Right renal cortex interstitium (tissue), 3 donors: ENCODE measurements at regions not wholly inside any gene's neighbourhood (a gene's known extent, or its start where the extent isn't known, plus 50 kb on each side); places are given as distances from the start of the nearest gene placed in this dataset.
"Not testable (repeated sequence)": the region's sequence is repeated elsewhere in the genome, so short reads cannot be mapped to it uniquely, and the experiment has no call there.

Experiments used
- DNase-seq, 3 donors: peaks; one replicate each; pipeline ENCODE4 v3.0.0-alpha.2; 2013; ENCODE audit warnings: low read depth in 3 of 3, low spot score in 2 of 3

DNA sequence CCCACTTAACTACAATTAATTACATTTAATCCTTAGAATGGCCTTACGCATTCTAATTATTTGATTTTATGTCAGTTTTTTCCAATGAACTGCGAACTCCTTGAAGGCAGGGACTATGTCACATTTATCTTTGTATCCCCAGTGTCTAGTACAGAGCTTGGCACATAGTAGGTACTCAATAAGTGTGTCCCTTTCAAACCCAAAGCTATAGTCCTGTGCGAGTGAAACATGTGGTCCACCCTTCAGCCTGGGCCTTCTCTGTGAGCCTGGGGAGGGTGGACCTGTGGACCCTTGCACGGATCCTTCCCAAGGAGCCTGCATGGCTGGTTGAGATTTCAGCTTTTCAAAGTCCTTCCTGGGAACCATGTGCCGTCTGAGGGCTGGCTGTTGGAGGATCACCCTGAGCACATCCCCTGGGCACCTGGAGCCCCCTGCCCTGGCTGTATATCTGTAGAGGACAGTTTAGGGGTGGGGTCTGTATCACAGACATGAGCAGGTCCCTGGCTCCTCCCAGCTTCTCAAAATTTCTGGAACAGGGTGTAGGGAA is 103.1 kb downstream of the IER5 start:
- DNase-seq, result no peak

DNA sequence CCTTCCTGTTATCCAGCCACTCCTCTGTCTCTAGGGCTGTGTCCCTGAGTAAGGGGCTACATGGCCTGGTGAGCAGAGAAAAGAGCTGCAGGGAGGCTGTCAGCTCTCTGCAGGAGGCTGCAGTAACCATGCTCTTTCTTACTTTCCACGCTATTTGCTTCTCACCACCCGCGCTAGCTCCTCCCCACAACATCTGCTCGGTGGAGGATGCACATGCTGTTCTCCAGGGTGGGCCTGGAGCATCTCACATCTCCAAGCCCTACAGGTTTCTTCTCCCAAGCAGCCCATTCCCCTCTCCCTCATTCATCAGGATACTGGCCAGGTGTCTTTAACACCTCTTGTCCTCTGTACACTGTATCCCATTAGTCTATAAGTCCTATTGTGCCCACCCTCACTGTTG is 103.8 kb downstream of the IER5 start:
- DNase-seq, result no peak

DNA sequence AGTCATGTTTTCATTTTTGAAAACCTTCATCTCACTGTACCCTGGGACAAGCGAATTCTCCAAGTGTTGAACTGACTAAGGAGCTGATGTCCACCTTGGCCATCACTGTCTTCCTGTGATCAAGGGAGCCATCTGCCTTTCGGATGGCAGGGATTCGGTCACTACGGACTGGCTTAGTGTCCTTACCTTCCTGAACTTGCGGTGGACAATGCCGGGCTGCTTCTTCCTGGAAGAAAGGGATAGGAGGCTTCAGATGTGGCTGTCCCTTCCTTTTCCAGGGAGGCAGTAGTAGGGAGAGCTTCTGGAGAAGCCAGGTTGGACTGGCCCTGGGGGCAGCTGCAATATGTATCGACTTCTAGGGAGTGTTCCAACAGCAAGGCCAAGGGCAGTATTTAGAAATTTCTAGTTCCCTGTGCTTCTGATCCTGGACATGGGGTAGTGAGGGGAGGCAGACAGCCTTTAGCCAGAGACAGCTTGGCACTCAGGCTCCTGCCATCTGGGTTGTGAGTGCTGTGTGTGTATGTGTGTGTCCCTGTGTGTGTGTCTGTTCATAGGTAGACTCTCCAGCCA is 114.6 kb downstream of the IER5 start:
- no peak for DNase-seq

DNA sequence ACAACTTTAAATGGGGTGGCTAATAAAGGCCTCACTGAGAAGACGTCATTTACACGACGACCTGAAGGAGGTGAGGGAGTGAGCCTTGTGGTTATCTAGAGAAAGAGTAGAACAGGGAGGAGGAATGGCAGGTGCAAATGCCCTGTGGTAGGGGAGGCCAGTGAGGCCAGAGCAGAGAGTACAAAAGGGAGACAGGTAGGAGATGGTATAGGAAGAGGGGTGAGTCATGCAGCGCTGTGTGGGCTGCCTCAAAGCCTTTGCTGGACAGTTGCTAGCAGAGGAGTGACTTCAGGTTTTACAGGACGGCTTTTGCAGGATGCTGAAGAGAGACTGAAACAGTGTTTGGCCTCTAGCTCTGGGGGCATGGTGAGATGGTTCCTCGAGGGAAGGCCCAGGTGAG is 116.0 kb downstream of the IER5 start:
- DNase-seq, result no peak

DNA sequence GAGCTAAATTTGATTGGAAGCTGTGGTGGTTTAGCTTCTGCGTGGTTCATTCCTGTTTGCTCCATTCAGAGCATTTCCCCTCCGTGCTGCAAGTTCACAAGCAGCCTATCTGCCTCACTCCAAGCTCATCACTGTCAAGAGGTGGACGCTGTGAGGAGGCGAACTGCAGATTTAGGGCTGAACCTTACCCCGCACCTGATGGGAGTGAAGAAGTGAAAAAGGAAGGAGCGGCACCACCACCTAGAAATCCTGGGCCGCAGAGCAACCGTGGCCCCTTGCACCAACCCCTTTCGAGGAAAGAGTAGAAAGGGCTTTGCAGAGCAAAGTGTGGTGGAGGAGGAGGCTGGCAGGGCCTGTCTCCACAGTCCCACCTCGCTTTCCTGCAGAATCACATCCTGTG is 117.4 kb downstream of the IER5 start:
- no peak for DNase-seq

DNA sequence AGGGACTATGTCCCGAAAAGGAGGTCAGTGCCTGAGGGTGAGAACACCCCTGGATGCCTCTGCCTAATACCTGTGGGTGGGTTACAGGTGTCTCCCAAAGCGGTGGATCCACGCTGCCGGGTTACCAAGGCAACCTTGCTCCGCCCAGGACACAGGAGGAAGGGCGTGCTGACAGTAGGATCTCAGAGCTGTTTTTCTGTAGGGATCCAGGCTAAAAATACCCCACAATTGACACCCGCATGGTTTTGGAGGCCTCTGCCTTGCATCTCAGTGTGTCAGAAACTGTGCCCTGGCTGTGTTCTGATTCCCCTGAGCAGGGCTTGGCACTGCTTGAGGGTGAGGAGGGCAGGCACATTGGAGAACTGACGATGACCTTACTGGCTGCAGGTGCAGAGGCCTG is 118.0 kb downstream of the IER5 start:
- DNase-seq, result no peak

DNA sequence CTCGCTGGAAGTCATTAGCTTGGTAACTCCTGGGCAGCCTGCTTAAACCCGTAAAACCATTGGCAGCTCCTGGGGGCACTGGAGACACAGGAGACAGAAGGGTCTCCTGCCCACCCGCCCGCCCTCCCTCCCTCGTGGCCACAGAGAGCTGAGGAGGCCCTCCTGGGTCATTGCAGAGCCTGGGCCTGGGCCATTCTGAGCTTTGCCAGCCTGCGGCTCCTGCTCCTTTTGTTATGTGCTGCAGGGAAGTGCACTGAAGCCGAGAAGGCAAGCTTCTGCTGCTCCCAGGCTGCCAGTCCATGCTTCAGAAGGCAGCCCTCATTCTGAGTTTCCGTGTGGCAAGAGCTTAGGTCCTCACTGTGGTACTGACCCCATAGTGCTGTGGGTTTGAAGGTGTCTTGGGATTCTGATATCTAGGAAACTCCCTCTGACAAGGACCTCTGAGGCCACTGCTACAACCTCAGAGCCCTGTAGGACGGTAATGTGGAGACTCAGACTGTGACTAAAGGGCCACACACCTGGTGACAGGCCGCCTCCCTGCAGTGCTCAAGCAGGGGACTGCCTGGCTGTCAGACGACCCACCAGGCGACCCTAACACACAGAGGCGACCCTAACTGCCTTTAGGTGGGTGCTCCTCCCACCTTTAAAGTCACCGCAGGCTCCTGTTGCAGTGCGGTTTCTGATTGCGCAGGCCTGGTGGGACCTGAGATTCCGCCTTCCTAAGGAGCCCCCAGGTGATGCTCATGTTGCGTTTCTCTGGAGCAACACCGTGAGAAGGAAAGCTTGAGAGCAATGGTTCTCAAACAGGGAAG is 118.7 kb downstream of the IER5 start:
- no peak for DNase-seq

DNA sequence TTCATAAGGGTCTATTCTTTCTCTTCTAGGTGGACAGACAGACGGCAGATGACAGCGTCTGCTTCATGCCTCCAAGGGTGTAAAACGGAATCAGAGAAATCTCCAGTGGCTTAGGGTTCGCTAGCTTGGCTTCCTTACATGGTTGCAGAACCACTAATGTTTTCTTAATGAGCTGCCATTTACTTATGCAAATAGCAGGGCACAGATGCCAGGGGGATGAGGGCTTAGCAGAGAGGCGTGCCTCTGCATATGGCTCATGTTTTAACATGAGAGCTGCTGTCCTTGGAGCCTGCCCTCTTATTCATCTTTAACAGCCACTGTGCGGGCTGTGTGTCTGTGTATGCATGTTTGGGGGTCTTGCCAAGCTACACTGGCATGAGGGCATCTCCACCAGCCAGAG is 119.6 kb downstream of the IER5 start:
- DNase-seq, result no peak

DNA sequence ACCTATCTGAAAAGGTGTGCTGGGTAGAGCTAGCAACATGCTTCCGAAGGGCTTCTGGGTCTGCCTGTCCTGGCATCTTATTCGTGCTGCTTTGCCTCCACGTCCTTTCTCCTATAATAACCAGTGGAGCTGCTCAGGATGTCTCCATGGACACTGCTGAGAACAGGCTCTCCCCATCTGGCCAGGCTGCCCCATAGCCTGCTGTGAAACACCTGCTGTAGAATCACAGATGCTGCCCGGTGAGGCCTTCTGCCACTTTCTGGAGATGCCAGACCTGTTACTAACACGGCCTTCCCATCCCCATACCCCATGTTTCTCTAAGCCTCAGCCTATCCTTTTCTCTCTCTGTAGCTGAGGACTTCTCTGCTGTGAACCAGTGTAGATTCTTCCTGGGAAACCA is 120.5 kb downstream of the IER5 start:
- no peak for DNase-seq

DNA sequence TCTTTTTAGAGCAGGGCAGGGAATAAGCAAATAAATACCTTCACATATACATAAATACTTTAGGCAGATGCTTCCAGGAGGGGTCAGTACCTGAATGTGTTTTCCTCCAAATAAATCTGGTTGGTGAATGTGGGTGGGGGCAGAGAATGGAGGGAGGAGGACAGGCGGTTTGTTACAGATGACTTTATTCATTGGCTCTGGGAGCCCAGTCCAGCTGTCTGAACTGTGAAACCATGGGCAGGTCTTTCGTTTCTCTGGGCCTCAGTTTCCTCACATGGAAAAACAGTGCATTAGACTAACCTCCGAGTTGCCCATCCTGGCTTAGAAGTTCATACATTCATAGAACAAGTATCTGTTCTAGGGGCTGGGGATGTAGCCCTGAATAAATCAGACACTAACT is 124.6 kb downstream of the IER5 start:
- DNase-seq, result no peak

DNA sequence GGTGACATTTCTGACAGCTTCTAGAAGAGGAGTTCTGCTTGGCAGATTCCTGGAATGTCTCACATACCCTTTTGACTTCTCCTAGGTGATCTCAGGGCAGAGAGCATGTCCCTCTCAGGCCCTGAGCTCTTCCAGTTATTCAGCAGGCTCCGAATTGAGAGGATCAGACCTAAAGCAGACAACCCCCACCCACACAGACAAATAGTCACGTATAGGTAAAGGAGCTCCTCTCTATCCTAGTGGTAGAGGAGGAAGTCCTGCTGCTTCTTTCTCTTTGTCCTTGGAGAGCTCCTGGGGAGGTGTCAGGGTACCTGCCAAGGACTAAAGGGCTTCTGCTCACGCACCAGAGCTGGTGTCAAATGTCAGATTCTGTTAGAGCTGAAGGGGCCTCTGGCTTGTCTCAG is 128.1 kb downstream of the IER5 start:
- no peak for DNase-seq

DNA sequence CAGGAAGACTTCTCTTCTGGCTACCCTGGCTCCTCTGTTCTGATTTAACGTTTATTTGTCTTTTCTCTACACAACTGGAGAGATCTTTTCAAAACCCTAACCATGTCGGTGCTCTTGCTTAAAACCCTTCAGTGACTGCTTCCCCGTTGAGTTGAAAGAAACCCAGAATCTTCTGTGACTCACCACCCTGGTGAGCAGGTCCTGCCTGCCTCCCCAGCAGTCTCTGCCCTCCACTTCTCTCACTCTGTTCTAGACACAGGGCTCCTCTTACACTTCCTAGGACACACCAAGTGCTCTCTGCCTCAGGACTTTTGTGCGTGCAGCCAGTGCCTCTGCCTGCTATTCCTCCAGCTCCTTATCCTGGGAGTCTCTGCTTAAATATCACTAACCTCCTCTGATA is 131.4 kb downstream of the IER5 start:
- DNase-seq, result no peak

DNA sequence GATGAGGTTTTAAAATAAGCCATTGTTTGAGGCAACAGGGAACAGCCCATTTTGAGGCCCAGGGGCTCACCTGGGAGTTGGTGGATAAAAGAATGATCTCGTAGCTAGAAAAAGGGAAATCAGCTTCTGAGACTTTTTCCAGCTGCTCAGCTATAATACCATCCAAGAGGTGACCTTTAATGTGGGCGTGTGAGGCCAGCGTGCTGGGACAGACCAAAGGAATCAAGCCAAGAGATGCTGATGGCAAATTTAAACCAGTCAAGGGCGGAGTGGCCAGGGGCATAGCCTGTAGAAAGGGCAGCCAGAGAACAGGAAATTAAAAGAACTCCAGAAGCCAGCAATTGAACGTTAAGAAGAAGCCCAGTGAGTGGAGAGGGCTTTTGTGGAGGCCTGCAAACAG is 132.6 kb downstream of the IER5 start:
- no peak for DNase-seq

DNA sequence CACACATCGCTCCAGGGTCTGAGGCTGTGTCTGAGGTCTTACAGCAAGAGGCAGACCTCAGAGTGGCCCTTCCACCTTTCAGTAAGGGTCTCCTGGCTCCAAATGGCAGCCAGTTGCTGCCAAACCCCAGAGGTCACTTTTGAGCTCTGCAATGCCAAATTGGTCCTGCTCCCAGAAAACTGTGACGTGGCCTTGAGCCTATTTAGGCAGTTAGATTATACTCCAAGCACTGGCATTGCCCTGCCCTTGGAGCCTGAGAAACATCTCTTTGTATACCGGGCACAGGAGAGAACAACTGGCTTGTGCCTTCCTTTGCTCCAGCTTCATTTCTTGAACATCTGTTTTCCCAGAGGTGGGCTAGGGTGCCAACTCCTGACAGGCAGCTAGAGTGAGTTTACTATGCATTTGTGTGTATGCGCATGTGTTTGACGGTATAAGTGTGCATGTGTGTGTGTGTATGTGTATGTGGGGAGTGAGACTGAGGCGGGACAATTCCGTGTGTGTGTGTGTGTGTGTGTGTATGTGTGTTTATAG is 134.5 kb downstream of the IER5 start:
- no peak for DNase-seq

DNA sequence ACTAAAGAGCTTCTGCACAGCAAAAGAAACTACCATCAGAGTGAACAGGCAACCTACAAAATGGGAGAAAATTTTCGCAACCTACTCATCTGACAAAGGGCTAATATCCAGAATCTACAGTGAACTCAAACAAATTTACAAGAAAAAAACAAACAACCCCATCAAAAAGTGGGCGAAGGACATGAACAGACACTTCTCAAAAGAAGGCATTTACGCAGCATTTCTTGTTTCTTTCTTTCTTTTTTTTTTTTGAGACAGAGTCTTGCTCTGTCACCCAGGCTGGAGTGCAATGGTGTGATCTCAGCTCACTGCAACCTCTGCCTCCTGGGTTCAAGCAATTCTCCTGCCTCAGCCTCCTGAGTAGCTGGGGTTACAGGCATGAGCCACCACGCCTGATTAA is 138.2 kb downstream of the IER5 start:
- not testable (repeated sequence) for DNase-seq

DNA sequence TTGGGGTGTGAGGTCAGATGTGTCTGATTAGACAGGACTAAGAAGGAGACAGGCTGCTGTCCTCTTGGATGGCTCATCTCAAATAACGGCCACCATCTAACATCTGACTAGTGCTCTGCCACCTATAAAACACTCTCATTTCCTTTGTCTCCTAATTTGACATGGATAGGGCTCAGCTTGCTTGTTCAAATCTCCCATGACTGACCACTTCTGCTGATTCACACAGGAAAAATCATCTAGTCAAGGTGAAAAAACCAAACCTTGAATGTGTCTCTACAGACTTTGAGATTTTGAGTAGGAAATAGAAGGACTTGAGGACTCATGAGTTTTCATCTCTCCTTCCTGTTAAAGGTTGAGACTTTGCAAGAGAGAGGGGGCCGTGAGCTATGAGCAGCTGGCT is 150.6 kb downstream of the IER5 start:
- no peak for DNase-seq

DNA sequence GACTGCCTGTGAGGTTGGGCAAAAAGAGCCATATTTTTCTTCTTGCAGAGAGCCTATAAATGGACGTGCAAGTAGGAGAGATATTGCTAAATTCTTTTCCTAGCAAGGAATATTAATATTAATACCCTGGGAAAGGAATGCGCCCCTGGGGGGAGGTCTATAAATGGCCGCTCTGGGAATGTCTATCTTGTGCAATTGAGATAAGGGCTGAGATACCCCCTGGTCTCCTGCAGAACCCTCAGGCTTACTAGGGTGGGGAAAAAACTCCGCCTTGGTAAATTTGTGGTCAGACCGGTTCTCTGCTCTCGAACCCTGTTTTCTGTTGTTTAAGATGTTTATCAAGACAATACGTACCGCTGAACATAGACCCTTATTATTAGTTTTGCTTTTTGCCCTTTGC is 157.8 kb downstream of the IER5 start:
- DNase-seq, result not testable (repeated sequence)

DNA sequence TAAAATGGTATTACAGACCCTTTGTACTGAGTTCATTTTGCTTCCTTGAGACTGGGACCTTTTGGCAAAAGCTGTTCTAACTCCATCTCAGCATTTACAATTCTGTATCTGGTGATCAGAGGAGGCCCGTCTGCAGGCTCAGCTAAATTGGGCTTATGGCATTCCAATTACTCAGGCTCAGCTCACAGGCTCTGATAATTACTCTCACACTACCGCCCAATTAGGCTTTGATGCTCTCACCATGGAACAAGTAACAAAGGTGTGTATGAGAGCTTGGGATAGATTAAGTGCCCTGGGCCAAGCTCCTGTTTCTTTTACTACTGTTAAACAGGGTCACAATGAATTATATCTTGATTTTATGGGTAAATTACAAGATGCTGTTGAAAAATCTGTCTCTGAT is 159.9 kb downstream of the IER5 start:
- DNase-seq, result not testable (repeated sequence)

DNA sequence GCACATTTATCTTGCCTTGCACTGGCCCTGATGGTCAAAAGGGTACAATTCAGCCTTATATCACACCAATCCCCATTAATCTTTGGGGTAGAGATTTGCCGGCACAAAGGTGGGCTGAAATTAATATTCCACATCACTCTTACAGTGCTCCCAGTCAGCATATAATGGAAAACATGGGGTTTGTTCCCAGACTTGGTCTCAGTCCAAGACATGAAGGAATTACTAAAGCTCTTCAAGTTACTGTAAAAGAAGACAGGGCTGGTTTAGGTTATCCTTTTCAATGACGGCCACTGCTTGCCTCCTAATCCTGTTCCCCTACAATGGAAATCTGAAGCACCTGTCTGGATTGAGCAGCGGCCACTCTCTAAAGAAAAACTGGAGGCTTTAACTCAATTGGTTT is 160.7 kb downstream of the IER5 start:
- DNase-seq, result no peak

DNA sequence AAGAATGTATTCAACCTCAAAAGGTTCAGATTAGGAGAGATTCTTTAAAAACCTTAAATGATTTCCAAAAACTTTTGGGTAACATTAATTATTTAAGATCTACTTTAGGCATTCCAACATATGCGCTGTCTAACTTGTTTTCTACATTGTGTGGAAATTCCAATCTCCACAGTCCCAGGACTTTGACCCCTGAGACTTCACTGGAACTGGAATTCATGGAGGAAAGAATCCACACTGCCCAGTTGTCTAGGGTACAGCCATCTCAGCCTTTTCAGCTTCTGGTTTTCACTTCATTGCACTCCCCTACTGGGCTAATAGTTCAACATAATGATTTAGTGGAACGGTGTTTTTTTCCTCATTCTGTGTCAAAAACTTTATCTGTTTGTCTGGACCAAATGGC is 161.5 kb downstream of the IER5 start:
- DNase-seq, result no peak

DNA sequence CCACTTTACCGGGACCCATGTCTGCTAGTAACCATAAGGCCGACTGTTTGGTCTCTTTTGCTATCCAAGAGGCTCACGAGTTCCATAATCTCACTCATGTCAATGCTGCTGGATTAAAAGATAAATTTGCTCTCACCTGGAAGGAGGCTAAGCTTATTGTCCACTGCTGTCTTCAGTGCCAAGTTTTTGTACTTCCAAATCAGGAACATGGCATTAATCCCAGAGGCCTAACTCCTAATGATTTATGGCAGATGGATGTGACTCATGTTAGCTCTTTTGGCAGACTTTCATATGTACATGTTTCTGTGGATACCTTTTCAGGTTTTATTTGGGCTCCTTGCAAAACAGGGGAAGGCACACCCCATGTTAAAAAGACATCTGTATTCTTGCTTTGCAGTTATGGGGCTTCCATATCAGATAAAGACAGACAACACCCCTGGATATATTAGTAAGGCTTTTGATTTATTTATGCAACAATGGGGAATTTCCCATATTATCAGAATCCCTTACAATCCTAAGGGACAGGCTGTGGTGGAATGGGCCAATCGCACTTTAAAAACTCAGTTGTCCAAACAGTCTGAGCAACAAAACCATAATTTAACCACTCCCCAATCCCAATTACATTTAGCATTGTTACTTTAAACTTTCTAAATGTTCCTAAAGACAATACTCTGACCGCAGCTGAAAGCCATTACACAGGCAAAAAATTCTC is 162.7 kb downstream of the IER5 start:
- no peak for DNase-seq

DNA sequence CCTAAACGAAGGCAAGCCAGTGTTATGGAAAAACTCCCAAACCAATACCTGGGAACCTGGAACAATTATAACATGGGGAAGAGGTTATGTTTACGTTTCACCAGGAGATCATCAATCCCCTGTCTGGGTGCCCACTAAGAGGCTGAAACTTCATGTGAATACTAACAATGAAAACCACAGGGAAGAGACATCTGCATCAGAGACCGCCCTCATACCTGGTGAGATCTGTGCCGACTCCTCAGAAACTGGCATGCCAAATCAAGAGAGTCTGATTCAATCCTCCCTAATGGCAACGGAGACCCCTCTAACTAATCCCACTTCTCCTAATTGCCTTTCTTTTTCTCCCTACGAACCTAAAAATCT is 163.2 kb downstream of the IER5 start:
- DNase-seq, result no peak
